ENCODE measurements at regions not wholly inside any gene's neighbourhood (a gene's known extent, or its start where the extent isn't known, plus 50 kb on each side); places are given as distances from the start of the nearest gene placed in this dataset.

- TF ChIP-seq GATA2 (IDR thresholded peaks at IDR 0.05; ENCODE audit: low read depth, low read length) (no peak), GATA3 (IDR thresholded peaks at IDR 0.05; ENCODE audit: low read depth, low read length) (no peak)
Observed at GRCh38 chr17:56034197-56034635, 119.1 kb upstream of the ANKFN1 start.
